HepG2 (cell line): ENCODE measurements at regions not wholly inside any gene's neighbourhood (a gene's known extent, or its start where the extent isn't known, plus 50 kb on each side); places are given as distances from the start of the nearest gene placed in this dataset.

Experiments used
- ATAC-seq: fragments of 200-7000 bp; cut with Tn5 transposase; 3 replicates; pipeline ENCODE4 v1.9.1; 2020; ENCODE audit warnings: mild to moderate bottlenecking, moderate library complexity
- BruUV-seq: library from RNA; stranded (reverse); fragments of 400-500 nt; replicated peaks from 2 replicates; lab custom pipeline; 2021; lab: Mats Ljungman, UMichigan
- CTCF ChIA-PET: fragments of 300-600 bp; formaldehyde crosslinking; extraction: SDS; loops from one replicate; lab custom pipeline; 2021; ENCODE audit warnings: low total read pairs, inconsistent platforms, low intra/inter-chr PET ratio; lab: Yijun Ruan, JAX
- POLR2A ChIA-PET: fragments of 350-600 bp; sonication (Branson Sonifier 250); formaldehyde crosslinking; loops from one replicate; lab custom pipeline; 2020; ENCODE audit warnings: antibody characterized with exemption, inconsistent platforms; lab: Yijun Ruan, JAX
- DNase-seq: peaks from one replicate; pipeline ENCODE4 v3.0.0-alpha.2; 2015; ENCODE audit warnings: low spot score
- FAIRE-seq: peaks from 3 replicates; lab custom pipeline; 2011; peaks lifted over from hg19 to GRCh38; lab: Jason Lieb, UNC
- H2AFZ ChIP-seq: one replicate; pipeline ENCODE4 v1.6.1; 2011; ENCODE audit warnings: low read length, inconsistent platforms
- H3K27ac ChIP-seq: fragments of 300-600 bp; 3 replicates; pipeline ENCODE4 v1.8.0; 2011; ENCODE audit warnings: mixed run types, mild to moderate bottlenecking, mixed read lengths, low read length, inconsistent platforms; ENCODE audit not compliant: insufficient read depth; ENCODE audit errors: extremely low read length
- H3K27me3 ChIP-seq, 2 experiments: fragments of 200-600 bp in 1 of 2; 2 replicates in 1 of 2; 3 replicates in 1 of 2; pipeline versions ENCODE4 v1.6.0 to v1.8.0; 2011; ENCODE audit warnings: low read length in 2 of 2, mild to moderate bottlenecking in 2 of 2, moderate library complexity in 2 of 2, inconsistent platforms in 1 of 2; ENCODE audit not compliant: insufficient read depth in 2 of 2, control insufficient read depth in 1 of 2
- H3K36me3 ChIP-seq, 2 experiments: fragments of 200-600 bp in 1 of 2; replicated peaks in 1 of 2; 2 replicates in 1 of 2; 3 replicates in 1 of 2; pipeline versions ENCODE4 v1.5.1 to v1.8.0; 2011; ENCODE audit warnings: low read length in 2 of 2, inconsistent platforms in 1 of 2; ENCODE audit not compliant: insufficient read depth in 2 of 2, control insufficient read depth in 1 of 2
- H3K4me1 ChIP-seq: 2 replicates; pipeline ENCODE4 v1.5.1; 2012; ENCODE audit warnings: low read length, inconsistent platforms; ENCODE audit not compliant: insufficient read depth
- H3K4me2 ChIP-seq: 2 replicates; pipeline ENCODE4 v1.6.0; 2011; ENCODE audit warnings: low read depth, low read length, inconsistent platforms
- H3K4me3 ChIP-seq, 3 experiments: fragments of 200-600 bp in 1 of 3; sonication (generic), shearing (Covaris generic) in 1 of 3; replicated peaks in 1 of 3; 2 replicates each; pipeline ENCODE4 v1.5.1; 2011 to 2016; ENCODE audit warnings: low read length in 3 of 3, inconsistent platforms in 2 of 3, low read depth in 2 of 3, mild to moderate bottlenecking in 2 of 3, control low read depth in 1 of 3, mixed read lengths in 1 of 3; ENCODE audit not compliant: insufficient read depth in 1 of 3
- H3K79me2 ChIP-seq: one replicate; pipeline ENCODE4 v1.6.1; 2011; ENCODE audit warnings: low read length, inconsistent platforms; ENCODE audit not compliant: insufficient read depth
- H3K9ac ChIP-seq: 2 replicates; pipeline ENCODE4 v1.6.0; 2011; ENCODE audit warnings: mild to moderate bottlenecking, low read depth, low read length, inconsistent platforms; ENCODE audit not compliant: insufficient read depth
- H3K9me3 ChIP-seq: 2 replicates; pipeline ENCODE4 v1.5.1; 2012; ENCODE audit warnings: mild to moderate bottlenecking, low read length
- H4K20me1 ChIP-seq: 2 replicates; pipeline ENCODE4 v1.6.0; 2011; ENCODE audit warnings: inconsistent platforms, mild to moderate bottlenecking, low read length, moderate library complexity; ENCODE audit not compliant: insufficient read depth
- ATRX ChIP-seq: sonication (generic); formaldehyde crosslinking; IDR thresholded peaks from 2 replicates; pipeline ENCODE4 v1.4.0; 2020; ENCODE audit warnings: missing genetic modification reagents, borderline replicate concordance
- BHLHE40 ChIP-seq: IDR thresholded peaks from 2 replicates; pipeline ENCODE4 v1.6.1; 2011; ENCODE audit warnings: low read length, improper control_type of control experiment
- HINFP ChIP-seq: sonication (generic); formaldehyde crosslinking; IDR thresholded peaks from 2 replicates; pipeline ENCODE4 v1.4.0; 2020; ENCODE audit warnings: low read depth, mild to moderate bottlenecking, missing genetic modification reagents
- JUNB ChIP-seq: sonication (generic); formaldehyde crosslinking; IDR thresholded peaks from 2 replicates; pipeline ENCODE4 v1.8.0; 2022; ENCODE audit warnings: missing genetic modification reagents, mild to moderate bottlenecking, borderline replicate concordance
- MXD1 ChIP-seq: sonication (generic); formaldehyde crosslinking; IDR thresholded peaks from 2 replicates; pipeline ENCODE4 v1.4.0; 2020; ENCODE audit warnings: mild to moderate bottlenecking, missing genetic modification reagents
- STAT6 ChIP-seq: sonication (generic); formaldehyde crosslinking; IDR thresholded peaks from 2 replicates; pipeline ENCODE4 v1.4.0; 2020; ENCODE audit warnings: missing genetic modification reagents, mild to moderate bottlenecking, borderline replicate concordance
- TCF12 ChIP-seq, 2 experiments: fragments of 450-650 bp in 1 of 2; sonication (generic) in 1 of 2; formaldehyde crosslinking in 1 of 2; IDR thresholded peaks; 2 replicates each; pipeline versions ENCODE4 v1.6.1 to v1.8.0; 2017 to 2022; ENCODE audit warnings: antibody characterized with exemption in 1 of 2, mild to moderate bottlenecking in 1 of 2, missing genetic modification reagents in 1 of 2, moderate library complexity in 1 of 2
- ZNF430 ChIP-seq: sonication (generic); formaldehyde crosslinking; IDR thresholded peaks from 2 replicates; pipeline ENCODE4 v1.9.0; 2021; ENCODE audit warnings: mild to moderate bottlenecking, missing genetic modification reagents
- ZNF609 ChIP-seq: sonication (generic); formaldehyde crosslinking; IDR thresholded peaks from 2 replicates; pipeline ENCODE4 v1.4.0; 2020; ENCODE audit warnings: mild to moderate bottlenecking, missing genetic modification reagents, borderline replicate concordance
- ZSCAN5A ChIP-seq: sonication (generic); formaldehyde crosslinking; IDR thresholded peaks from 2 replicates; pipeline ENCODE4 v1.8.0; 2022; ENCODE audit warnings: mild to moderate bottlenecking, missing genetic modification reagents, borderline replicate concordance
- WGBS: methylation state at CpG from one replicate; pipeline ENCODE4 v1.1.6; 2017; ENCODE audit warnings: low lambda C conversion rate; 5-methylcytosine and 5-hydroxymethylcytosine counted together
- in situ Hi-C: cut with HindIII; loops from 2 replicates; pipeline ENCODE4 v1.10.0; 2017; ENCODE audit warnings: low pct_unique_long_range_greater_than_20kb; ENCODE audit not compliant: extremely low pct_ligation_motif_present
- intact Hi-C: fragments of 100-400 bp; cut with micrococcal nuclease; formaldehyde crosslinking; loops from one replicate; pipeline ENCODE4 v1.10.0; 2022; ENCODE audit not compliant: unreplicated experiment

GRCh38 chr13:60969656-60970055 is 446.0 kb downstream of the PCDH20 start (continued):
- TF ChIP-seq ZSCAN5A (CRISPR knock-in tag) (no peak), HINFP (CRISPR knock-in tag) (no peak), JUNB (CRISPR knock-in tag) (no peak), ZNF430 (CRISPR knock-in tag) (no peak)
- TF ChIP-seq, all 625 proteins: peak for 0

GRCh38 chr13:60959427-60959826 is 456.2 kb downstream of the PCDH20 start:
- Histone ChIP-seq H4K20me1 (no peaks in the 10 kb centered on the region), H3K4me3 (no peak overlapping the region), H3K4me2 (no peak overlapping the region), H3K79me2 (no peaks in the 10 kb centered on the region), H3K27ac (no peak overlapping the region), H3K9ac (no peak overlapping the region), H3K27me3 (no peaks in the 10 kb centered on the region), H3K4me1 (no peaks in the 10 kb centered on the region), H3K9me3 (peaks cover 6% of the 10 kb centered on the region; the same call in 1 of the 2 replicates), H3K36me3 (no peaks in the 10 kb centered on the region), H2AFZ (no peak overlapping the region)
- intact Hi-C loops (no loop called here), in situ Hi-C loops (no loop called here)
- DNase-seq (no peak), FAIRE-seq (no peak), ATAC-seq (no peak)
- no TSS peak for BruUV-seq
- ChIA-PET CTCF (no interaction called here), POLR2A (no interaction called here)
- 9% methylated on average over 2 of the region's 2 CpGs for WGBS
- no peak for TF ChIP-seq BHLHE40
- TF ChIP-seq MXD1 (CRISPR knock-in tag): no peak
- no peak for TF ChIP-seq ZNF609 (CRISPR knock-in tag)
- no peak for TF ChIP-seq ATRX (CRISPR knock-in tag)
- TF ChIP-seq STAT6 (CRISPR knock-in tag): no peak
- no peak for TF ChIP-seq TCF12 (IDR thresholded peaks at IDR 0.05)
- TF ChIP-seq TCF12 (CRISPR knock-in tag; IDR thresholded peaks at IDR 0.05): no peak
